Liver (tissue), 2 donors: ENCODE measurements at regions not wholly inside any gene's neighbourhood (a gene's known extent, or its start where the extent isn't known, plus 50 kb on each side); places are given as distances from the start of the nearest gene placed in this dataset.

Experiments used
- EGR1 ChIP-seq, 2 donors: IDR thresholded peaks; 2 replicates each; pipeline ENCODE4 v1.6.1; 2016 to 2018; ENCODE audit warnings: antibody characterized with exemption in 2 of 2, low read depth in 2 of 2
- FOXA1 ChIP-seq: IDR thresholded peaks from 2 replicates; pipeline ENCODE4 v1.6.1; 2016; ENCODE audit warnings: antibody characterized with exemption
- RAD21 ChIP-seq, 2 donors: IDR thresholded peaks; 2 replicates each; pipeline ENCODE4 v1.6.1; 2016; ENCODE audit warnings: antibody characterized with exemption in 2 of 2, mild to moderate bottlenecking in 2 of 2
- TF ChIP-seq, protein P1 (sequence below): IDR thresholded peaks from 2 replicates; pipeline ENCODE4 v1.6.1; 2016; ENCODE audit warnings: antibody characterized with exemption
- donor health status: healthy.

DNA sequence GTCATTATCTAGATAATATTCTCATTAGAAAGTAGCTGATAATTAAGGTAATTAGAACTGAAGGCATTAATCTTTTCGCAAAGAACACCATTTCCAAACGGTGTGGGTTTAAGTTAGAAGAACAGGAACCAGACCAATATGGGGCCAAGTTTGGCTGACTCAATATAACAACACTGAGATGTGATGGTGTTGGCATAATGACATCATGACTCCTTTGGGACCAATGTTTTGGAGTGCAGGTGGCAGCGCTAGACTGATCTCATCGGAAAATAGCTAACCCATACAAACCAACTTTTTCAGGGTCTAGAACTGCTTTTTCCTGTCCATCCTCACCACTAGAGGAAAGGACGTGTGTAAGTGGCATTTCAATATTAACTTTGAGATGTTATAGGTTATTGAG is 1171.7 kb upstream of the ZEB2 start:
- TF ChIP-seq EGR1 (IDR thresholded peaks at IDR 0.05; ENCODE audit: low read depth in 2 of 2), result no peak
- no peak for TF ChIP-seq FOXA1
- TF ChIP-seq, protein P1, sequence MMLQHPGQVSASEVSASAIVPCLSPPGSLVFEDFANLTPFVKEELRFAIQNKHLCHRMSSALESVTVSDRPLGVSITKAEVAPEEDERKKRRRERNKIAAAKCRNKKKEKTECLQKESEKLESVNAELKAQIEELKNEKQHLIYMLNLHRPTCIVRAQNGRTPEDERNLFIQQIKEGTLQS, result no peak
- TF ChIP-seq RAD21 (IDR thresholded peaks at IDR 0.05), result no peak
